Renal pelvis (tissue), 1 donor: ENCODE measurements at regions not wholly inside any gene's neighbourhood (a gene's known extent, or its start where the extent isn't known, plus 50 kb on each side); places are given as distances from the start of the nearest gene placed in this dataset.
"Not testable (repeated sequence)": the region's sequence is repeated elsewhere in the genome, so short reads cannot be mapped to it uniquely, and the experiment has no call there.

Experiments used
- DNase-seq: peaks from one replicate; pipeline ENCODE4 v3.0.0-alpha.2; 2013

DNA sequence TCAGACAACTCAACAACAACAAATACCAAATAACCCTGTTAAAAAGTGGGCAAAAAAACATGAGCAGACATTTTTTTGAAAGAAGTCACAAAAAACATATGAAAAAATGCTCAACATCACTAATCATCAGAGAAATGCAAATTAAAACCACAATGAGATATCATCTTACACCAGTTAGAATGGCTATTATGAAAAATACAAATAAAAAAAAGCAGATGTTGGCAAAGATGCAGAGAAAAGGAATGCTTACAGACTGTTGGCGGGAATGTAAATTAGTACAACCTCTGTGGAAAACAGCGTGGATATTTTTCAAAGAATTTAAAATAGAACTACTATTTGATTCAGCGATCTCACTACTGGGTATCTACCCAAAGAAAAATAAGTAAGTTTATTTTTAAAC is 114.0 kb downstream of the SLC38A4 start:
- DNase-seq: no peak

DNA sequence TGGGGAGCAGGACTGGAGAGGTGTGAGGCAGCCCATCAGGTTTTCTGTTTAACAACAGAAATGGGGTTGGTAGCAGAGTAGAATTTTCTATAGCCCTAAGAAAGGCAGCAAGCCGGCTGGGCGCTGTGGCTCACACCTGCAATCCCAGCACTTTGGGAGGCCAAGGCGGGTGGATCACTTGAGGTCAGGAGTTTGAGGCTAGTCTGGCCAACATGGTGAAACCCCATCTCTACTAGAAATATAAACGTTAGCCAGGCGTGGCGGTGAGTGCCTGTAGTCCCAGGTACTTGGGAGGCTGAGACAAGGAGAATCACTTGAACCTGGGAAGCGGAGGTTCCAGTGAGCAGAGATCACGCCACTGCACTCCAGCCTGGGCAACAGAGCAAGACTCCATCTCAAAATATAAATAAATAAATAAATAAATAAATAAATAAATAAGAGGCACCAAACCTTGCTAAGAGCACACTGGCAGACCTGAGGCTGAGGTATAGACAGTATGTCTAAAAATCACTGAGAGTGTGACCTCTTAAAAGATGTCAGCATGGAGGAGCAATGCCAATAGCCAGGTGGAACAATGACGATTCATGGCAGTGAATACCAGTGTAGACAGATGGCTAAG is 115.6 kb downstream of the SLC38A4 start:
- no peak for DNase-seq

DNA sequence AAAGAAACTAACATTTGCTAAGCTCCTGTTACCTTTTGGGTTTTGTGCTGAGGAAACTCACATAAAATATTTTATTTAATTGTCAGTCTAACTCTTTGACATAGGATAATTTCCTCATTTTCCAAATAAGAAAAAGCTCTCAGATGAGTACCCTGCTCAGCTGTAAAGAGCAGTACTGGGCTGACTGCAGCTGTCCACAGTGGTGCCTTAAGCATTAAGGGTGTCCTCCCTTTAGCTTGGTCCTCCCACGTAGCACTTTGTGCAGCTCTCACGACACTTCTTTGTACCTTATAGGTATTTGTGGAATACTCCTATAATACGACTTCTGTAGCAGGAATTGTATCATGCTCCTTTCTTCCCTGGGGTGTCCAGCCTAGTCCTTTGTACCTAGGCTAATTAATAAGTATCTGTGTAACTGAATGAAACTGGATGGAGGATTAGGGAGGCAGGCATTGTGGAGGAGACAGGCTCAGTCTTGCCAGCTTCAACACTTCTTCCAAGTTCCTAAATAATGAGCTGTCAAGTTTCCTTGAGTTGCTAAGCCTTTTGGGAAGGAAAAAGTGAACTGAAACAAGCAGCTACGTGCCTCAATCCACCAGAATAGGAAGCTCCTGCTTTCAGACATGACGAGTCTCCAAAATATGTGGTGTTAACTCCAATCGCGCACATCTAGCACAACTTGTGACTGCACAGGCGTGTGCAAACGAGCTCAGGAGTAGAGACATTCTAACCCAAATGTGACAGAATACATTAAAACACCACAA is 123.0 kb downstream of the SLC38A4 start:
- no peak for DNase-seq

DNA sequence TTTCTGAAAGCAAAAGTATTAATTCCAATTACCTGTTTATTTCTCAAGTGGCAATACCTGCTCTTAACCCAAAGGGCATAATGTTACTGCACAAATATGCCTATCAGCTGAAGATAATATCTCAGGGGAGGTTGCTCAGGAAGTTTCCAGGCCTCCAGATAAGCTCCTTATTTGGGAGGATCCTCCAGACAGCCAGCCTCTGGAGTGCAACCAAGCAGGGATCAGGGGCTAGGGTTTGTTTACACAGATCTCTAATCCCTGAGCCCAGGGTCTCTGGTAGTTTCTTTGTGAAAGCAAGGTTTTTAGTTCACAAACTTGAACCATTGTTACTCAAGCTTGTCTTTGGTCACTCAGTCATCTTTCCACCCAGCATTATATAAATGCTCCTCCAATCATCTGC is 124.4 kb downstream of the SLC38A4 start:
- DNase-seq: no peak

DNA sequence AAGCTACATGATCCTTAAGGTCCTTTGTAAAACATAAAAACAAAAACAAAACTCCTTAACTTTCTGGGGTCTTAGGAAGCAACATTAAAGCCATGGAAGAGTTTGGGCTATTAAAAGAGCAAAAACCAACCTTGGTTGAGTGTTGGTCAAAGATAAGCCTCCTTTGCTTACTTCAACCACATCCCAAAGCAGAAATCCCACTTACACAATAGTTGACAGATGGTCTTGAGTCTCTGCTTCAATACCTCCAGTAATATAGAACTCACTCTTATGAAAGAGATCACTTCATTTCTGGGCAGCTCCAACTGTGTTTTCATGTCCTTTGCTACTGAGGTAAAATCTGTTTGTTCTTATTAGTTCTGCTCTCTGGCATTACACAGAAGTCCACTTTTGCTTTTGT is 125.8 kb downstream of the SLC38A4 start:
- DNase-seq: no peak

DNA sequence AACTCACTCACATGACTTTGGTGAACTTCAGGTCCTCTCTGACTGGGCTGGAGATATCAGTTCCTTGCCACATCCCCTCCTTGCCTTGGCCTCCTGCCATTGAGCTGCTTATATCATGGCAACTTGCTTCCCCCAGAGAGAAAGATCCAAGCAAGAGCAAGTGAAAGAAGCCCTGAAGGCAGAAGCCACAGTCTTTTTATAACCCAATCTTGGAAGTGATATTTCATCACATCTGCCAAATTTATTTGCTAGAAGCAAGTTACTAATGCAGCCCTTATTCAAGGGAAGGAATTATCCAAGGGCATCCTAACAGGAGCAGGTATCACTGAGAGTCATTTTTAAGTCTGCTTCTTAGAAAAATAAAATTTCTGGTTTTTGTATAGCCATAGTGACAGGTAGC is 127.8 kb downstream of the SLC38A4 start:
- DNase-seq: no peak

DNA sequence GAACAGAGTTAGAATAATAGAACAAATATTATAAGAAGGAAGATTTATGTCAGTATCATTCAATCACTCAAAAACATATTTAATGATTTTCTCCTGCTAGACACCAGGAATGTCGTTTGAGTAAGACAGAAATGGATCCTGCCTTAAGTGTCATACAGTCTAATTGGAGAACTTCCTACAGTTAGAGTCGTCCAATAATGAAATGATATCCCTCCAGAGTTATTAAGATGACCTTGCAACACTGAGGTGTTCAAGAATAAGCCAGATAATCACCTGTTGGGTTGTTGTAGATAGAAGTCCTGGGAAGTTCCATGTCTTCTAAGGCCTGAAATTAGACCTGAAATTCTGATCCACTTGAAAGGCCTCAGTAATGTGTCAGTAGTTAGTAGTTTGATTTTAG is 132.3 kb downstream of the SLC38A4 start:
- no peak for DNase-seq

DNA sequence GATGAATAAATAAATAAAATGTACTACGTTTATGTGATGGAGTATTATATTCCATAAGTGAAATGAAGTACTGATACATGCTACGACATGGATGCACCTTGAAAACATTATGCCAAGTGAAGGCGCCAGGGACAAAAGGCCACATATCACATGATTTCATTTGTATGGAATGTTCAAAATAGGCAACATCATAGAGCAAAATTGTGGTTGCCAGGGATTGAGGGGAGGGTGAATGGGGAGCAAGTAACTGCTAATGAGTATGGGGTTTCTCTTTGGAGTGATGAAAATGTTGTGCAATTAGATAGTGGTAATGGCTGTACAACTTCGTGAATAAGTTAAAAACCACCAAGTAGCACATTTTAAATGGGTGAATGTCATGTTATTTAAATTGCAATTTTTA is 132.8 kb downstream of the SLC38A4 start:
- no peak for DNase-seq

DNA sequence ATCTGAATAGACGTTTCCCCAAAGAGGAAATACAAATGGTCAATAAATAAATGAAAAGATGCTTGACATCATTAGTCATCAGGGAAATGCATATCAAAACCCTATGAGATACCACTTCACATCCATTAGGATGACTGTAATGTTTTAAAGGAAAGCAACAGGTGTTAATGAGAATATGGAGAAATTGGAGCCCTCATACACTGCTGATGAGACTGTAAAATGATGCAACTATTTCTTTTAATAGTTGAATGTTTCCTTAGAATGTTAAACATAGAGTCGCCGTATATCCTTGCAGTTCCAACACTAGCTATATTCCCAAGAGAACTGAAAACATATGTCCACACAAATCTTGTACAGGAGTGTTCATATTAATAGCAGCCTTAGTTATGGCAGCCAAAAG is 133.2 kb downstream of the SLC38A4 start:
- DNase-seq: no peak

DNA sequence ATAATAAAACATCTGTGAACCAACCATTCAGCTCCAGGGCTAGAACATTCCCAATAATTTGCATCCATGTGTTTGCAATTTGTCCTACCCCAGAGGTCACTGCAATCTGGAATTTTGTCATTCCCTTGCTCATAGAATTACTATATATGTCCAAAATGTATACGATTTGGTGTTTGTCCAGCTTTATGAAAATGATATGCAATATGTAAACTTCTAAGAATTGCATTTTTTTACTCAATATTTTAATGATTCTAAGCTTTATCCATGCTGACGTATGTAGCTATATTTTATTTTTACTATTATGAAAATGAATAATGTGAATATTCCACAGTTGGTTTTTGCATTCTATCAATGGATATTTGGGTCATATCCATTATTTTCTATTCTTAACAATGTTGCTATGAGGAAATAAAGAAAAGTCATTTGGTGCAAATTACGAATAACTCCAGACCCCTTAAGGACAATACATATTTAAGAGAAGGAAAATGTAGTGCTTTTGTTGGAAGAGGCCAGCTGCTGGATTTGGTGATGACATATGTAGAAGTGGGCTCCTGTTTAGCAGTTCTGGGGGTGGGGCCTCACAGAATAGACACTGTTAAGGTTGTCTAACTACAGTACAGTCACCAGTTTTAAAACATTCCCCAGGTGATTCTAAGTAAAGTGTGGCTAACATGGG is 139.4 kb downstream of the SLC38A4 start:
- no peak for DNase-seq

DNA sequence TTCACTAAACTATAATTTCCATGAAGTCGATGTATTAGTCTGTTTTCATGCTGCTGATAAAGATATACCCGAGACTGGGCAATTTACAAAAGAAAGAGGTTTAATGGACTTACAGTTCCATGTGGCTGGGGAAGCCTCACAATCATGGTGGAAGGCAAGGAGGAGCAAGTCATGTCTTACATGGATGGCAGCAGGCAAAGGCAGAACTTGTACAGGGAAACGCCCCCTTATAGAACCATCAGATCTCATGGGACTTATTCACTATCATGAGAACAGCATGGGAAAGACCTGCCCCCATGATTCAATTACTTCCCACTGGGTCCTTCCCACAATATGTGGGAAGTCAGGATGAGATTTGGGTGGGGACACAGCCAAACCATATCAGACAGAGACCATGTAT is 141.6 kb downstream of the SLC38A4 start:
- DNase-seq: not testable (repeated sequence)

DNA sequence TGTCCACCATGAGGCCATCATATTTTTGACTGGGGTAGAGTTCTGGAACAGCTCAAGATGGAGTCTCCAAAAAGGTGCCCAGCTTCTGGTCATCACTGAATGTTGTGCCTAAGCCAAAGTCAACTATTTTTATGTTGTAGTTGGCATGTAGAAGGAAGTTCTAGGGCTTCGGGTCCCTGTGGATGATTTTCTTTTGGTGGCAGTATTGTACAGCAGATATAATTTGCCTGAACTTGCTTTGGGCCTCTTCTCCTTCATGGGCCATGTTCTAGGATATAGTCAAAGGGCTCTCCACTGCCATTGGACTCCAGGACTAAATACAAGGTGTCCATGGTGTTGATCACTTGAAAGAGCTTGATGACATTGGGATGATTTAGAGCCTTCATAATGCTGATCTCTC is 143.6 kb downstream of the SLC38A4 start:
- DNase-seq: no peak

DNA sequence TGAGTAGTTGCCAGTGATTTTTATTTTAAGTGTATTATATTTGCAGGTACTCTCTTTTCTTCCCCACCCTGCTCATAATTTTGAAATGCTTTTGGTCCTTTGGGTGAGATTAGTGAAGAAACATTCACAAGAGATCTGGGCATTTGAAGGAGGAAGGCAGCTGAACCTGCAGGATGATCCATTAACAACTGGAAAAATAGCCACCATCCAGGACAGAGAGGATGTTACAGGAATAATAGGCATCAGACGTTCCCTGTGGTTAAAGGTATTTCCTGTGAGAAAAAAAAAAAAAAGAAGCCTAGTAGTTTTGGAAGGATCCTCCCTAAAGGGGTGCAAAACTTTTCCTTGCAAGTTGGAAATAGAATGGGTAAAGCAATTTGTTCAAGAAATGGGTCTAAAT is 145.3 kb downstream of the SLC38A4 start:
- no peak for DNase-seq

DNA sequence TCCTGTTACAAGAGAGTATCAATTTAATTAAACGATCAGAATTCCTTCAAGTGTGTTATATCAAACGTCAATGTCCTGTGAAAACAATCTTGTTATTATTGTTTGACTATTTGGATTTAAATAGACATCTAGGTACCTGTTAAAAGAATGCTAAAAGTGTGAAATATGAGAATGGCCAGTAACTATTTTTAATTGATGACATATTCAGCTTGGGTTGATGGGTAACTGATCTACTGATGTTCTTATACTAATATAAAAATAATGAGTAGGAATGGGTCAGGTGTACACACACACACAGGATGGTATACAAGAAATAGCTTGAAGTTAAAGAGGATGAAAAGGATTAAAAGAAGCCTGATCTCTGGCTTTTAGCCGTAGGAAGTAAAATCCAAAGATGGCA is 146.0 kb downstream of the SLC38A4 start:
- DNase-seq: no peak

DNA sequence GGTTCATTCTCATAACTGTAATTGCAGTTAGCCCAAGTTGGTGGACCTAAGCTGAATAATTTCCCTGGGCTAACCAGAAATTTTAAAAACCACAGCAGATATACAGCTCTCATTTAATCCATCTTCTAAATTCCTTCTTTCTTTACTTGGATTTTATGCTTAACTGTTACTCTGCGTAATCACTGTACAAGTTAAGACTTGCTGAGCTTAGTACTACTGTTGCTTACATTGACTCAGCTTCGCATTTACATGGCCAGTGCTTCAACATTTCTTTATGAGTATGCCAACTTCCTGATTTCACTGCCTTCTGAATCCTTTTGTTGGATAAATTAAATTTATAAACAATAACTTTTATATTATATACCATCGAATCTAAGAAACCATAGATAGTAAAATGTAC is 147.4 kb downstream of the SLC38A4 start:
- DNase-seq: no peak

DNA sequence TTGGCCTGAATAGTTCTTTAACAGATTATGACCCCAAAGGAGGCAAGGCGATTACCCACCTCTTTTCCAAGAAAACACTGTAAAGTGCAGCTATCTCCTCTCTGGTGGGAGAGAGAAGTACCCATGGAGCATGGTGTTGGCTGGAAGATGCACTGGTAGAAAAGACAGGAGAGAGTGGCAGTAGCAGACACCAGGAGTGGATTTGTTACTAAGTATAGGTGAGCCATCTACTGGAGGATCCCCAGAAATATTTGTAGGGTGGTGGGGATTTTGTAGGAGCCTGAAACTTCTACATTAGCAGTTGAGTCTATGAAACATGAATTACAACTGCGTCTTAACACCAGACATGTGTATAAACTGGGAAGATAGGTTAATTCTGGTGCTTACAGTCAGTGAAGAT is 148.0 kb downstream of the SLC38A4 start:
- no peak for DNase-seq

DNA sequence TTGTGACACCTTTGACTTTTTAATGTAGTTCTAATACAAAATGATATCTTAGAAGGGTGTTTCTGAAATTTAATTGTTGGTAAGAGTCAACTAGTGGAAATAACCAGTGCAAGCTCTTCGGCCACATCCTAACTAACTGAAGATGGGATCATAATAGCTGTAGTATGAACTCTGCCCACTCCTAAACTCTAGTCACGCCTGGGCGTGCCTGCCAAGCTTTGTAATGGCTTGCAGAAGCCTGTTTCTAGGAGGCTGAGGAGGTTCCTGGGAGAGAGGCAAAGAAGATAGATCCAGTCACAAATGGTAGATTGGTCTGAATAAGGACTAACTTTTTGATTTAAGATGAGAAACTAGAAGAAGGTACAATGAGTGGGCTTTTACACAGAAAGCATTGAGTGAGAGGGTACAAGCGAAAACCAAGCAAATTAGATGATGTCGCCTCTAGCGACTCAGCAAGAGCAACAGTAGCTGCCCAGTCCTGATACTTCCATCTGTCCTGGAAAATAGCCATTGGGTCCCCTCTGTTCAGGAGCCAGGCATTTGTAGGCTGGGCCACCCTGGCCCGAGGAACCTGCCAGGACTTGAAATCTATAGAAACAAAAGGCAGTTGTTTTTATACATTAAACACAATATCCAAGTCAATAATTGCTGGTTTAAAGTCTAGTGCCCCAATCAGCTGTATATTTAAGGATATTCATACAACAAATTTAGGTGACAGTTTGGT is 148.8 kb downstream of the SLC38A4 start:
- DNase-seq: no peak

DNA sequence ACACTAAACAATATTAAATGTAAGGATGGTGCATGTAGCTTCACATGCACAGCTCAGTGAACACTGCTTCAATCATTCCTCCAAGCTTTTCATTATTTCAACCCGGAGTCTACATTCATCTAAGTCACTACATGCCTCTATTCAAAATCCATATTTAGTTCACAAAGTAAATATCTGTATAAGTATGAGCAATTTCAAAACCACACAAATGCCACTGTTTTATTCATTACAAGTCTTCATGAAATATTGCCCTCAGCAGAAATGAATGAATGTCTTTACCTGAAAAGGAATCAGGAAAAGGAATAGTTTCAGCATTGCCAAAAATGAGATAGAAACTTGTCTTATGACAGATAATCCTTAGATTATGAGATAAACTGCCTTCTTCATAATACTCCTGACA is 149.4 kb downstream of the SLC38A4 start:
- DNase-seq: no peak

DNA sequence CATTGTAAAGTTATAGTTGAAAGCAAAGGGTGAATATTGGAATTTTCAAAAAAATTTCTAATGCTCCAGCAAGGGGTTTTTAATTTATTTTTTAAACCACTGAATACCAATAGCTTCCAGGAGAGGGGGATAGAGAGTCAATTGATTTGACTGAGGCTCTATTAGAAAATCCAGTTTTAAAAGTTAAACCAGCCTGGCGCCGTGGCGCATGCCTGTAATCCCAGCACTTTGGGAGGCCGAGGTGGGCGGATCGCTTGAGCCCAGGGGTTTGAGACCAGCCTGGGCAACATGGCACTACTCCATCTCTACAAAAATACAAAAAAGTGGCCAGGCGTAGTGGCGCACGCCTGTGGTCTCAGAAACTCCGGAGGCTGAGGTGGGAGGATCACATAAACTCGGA is 150.1 kb downstream of the SLC38A4 start:
- peak; percentile 43 for DNase-seq

DNA sequence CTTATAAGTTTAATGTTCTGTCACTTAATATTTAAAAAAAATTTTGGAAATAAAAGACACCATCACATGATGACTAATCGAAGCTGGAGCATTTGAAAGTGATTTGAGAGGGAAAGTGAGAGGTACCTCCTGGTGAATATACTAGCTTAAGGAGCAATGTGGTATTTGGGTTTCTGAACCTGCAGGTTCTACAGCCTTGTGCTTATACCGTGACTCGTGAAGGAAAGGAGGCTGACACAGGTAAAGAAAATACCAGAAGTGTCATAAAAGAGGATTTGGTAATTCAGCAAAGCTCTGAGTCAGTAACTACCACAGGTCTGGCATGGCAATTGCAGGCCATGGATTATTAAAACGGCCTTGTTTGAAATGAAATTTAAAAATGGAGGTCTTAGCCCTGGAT is 151.0 kb downstream of the SLC38A4 start:
- no peak for DNase-seq

DNA sequence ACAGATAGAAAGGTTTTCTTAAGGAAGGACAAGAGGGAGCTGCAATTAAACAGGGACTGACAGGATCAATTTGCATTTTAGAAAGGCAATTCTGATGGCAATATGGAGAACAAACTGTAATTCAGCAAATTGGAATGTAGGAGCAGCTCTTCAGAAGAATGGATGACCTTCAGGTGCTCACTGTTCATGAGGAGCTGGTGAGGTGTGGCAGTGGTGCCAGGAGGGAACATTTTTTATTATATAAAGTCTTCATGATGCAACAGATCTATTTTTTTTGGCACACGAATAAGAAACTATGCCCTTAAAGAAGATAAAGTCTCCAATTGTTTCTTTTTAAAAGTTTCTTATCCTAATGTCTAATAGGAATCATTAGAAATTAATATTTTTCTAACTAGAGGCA is 151.7 kb downstream of the SLC38A4 start:
- DNase-seq: no peak

DNA sequence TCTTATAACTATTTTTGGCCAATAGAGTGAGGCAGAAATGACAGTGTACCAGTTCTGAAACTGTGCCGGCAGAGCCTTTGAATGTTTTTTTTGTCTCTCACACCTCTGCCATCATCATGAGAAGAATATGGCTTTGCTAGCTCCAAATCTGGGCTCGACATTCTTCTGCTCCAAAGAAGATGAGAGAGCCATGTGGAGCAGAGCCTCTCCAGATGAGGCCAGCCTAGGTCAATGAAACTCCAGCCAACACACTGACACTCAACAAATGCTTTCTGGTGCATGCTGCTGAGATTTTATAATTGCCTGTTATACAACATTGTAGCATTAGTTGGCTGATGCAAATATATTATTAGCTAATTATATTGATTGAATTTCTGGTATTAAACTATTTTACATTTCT is 154.7 kb downstream of the SLC38A4 start:
- no peak for DNase-seq

DNA sequence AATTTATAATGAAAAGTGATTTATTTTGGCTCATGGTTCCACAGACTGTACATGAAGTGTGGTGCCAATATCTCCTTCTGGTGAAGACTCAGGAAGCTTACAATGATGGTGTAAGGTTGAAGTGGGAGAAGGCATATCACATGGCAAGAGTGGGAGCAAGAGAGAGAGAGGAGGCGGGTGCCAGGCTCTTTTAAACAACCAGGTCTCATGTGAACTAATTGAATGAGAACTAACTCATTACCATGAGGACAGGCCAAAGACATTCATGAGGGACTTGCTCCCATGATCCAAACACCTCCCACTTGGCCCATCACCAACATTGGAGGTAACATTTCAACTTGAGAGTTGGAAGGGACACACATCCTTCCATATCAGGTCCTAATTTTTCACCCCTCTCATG is 155.2 kb downstream of the SLC38A4 start:
- DNase-seq: no peak
